ENCODE measurements at regions not wholly inside any gene's neighbourhood (a gene's known extent, or its start where the extent isn't known, plus 50 kb on each side); places are given as distances from the start of the nearest gene placed in this dataset.

DNA sequence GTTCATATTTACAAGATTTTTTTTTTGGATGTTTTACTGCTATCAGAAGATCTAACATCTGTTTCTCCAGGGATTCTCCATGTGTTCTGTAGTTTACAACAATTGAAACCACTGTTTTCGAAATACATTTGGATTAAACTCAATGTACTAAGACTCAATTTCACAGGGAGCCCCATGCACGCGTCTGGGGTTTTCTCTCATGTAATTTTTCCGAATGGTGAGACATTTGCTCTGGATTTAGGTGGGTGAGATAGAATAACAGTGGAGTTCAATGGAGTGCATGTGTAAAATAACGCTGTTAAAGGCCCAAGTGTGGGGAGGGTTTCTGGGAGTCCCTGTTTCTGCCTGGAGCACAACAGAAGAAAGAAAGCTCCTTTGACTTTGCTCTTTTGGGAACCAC lies 330.3 kb downstream of the TSHZ3 start:
- CTCF ChIA-PET, result no interaction called here
- POLR2A ChIA-PET, result no interaction called here
- DNase-seq (ENCODE audit: extremely low spot score), result no peak
- TF ChIP-seq NFRKB (IDR thresholded peaks at IDR 0.05), result no peak
- TF ChIP-seq BHLHE40 (IDR thresholded peaks at IDR 0.05; ENCODE audit: borderline replicate concordance), result no peak
- TF ChIP-seq HDGF (IDR thresholded peaks at IDR 0.05; ENCODE audit: borderline replicate concordance), result no peak
- no peak for TF ChIP-seq L3MBTL2 (conservative IDR thresholded peaks at IDR 0.05)
- no peak for TF ChIP-seq FOXA1 (IDR thresholded peaks at IDR 0.05)
- no peak for TF ChIP-seq ELF4 (IDR thresholded peaks at IDR 0.05)
- TF ChIP-seq TARDBP (IDR thresholded peaks at IDR 0.05), result no peak
- TF ChIP-seq, protein P1, sequence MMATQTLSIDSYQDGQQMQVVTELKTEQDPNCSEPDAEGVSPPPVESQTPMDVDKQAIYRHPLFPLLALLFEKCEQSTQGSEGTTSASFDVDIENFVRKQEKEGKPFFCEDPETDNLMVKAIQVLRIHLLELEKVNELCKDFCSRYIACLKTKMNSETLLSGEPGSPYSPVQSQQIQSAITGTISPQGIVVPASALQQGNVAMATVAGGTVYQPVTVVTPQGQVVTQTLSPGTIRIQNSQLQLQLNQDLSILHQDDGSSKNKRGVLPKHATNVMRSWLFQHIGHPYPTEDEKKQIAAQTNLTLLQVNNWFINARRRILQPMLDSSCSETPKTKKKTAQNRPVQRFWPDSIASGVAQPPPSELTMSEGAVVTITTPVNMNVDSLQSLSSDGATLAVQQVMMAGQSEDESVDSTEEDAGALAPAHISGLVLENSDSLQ (IDR thresholded peaks at IDR 0.05), result no peak
- TF ChIP-seq SUZ12 (IDR thresholded peaks at IDR 0.05), result no peak
- no peak for TF ChIP-seq FOXM1 (IDR thresholded peaks at IDR 0.05; ENCODE audit: borderline replicate concordance)
- no peak for TF ChIP-seq ARNT (IDR thresholded peaks at IDR 0.05)
- TF ChIP-seq SP1 (IDR thresholded peaks at IDR 0.05), result no peak
- no peak for TF ChIP-seq FOXK2 (IDR thresholded peaks at IDR 0.05)
- TF ChIP-seq CTBP1 (IDR thresholded peaks at IDR 0.05; ENCODE audit: borderline replicate concordance), result no peak
- TF ChIP-seq ZNF384 (IDR thresholded peaks at IDR 0.05), result no peak
- no peak for TF ChIP-seq LEF1 (IDR thresholded peaks at IDR 0.05; ENCODE audit: borderline replicate concordance)

DNA sequence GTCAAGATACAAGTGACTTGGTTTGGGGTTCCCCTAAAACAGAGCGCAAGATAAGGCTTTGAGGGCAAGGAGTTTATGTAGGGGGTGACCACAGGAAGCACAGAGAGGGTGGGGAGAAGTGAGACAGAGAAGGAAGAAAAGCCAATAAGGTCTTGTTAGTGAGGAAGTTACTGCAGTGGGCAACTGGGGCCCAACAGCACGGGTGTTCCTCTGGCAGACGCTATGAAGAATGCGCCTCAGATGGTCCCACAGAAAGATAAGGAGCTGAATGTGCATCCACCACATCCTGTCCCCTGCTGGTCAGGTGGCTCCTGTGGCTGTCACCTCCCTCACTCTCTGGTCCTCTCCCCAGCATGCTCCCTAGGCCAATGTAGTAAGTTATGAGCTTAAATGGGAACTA lies 333.5 kb downstream of the TSHZ3 start:
- POLR2A ChIA-PET, result no interaction called here

DNA sequence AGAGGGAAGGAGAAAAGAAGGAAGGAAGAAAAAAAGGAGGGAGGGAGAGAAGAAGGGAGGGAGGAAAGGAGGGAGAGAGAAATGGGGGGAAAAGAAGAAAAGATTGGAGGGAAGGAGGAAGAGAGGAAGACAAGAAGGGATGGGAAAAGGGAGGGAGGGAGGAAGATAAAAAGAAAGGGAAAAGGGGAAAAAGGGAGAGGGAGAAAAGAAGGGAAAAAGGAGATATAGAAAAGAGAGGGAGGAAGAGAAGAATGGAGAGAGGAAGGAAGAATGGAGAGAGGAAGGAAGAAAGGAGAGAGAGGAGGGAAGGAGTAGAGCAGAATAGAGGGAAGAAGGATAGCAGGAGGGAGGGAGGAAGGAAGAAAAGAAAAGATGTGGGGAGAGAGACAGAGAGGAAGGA lies 334.6 kb downstream of the TSHZ3 start:
- POLR2A ChIA-PET, result no interaction called here
- CTCF ChIA-PET, result no interaction called here
- no peak for DNase-seq (ENCODE audit: extremely low spot score)
- TF ChIP-seq, protein P1 (IDR thresholded peaks at IDR 0.05), result no peak
- TF ChIP-seq FOXK2 (IDR thresholded peaks at IDR 0.05) (no peak), ZNF384 (IDR thresholded peaks at IDR 0.05) (no peak), BHLHE40 (IDR thresholded peaks at IDR 0.05; ENCODE audit: borderline replicate concordance) (no peak), SP1 (IDR thresholded peaks at IDR 0.05) (no peak), CTBP1 (IDR thresholded peaks at IDR 0.05; ENCODE audit: borderline replicate concordance) (no peak), L3MBTL2 (conservative IDR thresholded peaks at IDR 0.05) (no peak), FOXA1 (IDR thresholded peaks at IDR 0.05) (no peak), ARNT (IDR thresholded peaks at IDR 0.05) (no peak), FOXM1 (IDR thresholded peaks at IDR 0.05; ENCODE audit: borderline replicate concordance) (no peak), NFRKB (IDR thresholded peaks at IDR 0.05) (no peak), ELF4 (IDR thresholded peaks at IDR 0.05) (no peak)

More for the DNA sequence above, 333.5 kb downstream of the TSHZ3 start:
- TF ChIP-seq TARDBP (IDR thresholded peaks at IDR 0.05) (no peak), FOXK2 (IDR thresholded peaks at IDR 0.05) (no peak), BHLHE40 (IDR thresholded peaks at IDR 0.05; ENCODE audit: borderline replicate concordance) (no peak), FOXM1 (IDR thresholded peaks at IDR 0.05; ENCODE audit: borderline replicate concordance) (no peak), LEF1 (IDR thresholded peaks at IDR 0.05; ENCODE audit: borderline replicate concordance) (no peak), ELF4 (IDR thresholded peaks at IDR 0.05) (no peak), L3MBTL2 (conservative IDR thresholded peaks at IDR 0.05) (no peak), HDGF (IDR thresholded peaks at IDR 0.05; ENCODE audit: borderline replicate concordance) (no peak), ZNF384 (IDR thresholded peaks at IDR 0.05) (no peak), NFRKB (IDR thresholded peaks at IDR 0.05) (no peak), FOXA1 (IDR thresholded peaks at IDR 0.05) (no peak), SP1 (IDR thresholded peaks at IDR 0.05) (no peak)
- TF ChIP-seq, protein P1 (IDR thresholded peaks at IDR 0.05), result no peak
- no peak for DNase-seq (ENCODE audit: extremely low spot score)
- CTCF ChIA-PET, result no interaction called here

DNA sequence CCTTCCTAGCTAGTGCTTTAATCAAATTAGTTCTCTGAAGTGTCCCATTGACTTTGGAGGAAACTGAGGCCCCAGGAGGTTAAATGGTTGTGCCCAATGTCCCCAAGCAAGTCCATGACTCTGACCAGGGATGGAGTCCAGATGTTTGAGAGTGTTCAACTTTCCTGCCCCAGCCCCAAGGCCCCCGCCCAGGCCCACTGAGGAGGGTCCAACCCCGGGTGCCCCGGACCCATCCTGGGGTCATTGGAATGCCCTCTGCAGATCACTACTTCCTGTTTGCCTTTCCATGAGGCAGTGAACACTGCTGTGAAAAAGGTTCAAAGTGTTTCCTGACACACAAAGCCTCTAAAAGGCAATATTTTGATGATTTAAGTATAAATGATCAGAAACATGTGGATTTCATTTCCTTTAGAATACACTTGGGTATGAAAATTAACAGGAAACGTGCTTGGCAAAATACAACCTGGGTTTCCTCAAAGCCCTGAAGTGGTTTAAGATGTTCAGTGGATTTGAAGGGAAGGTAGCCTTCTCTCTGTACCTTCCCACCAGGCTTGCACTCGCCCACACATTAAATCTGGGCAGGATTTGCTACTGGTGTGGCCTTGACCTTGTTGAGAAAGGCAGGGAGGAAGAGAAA lies 335.7 kb downstream of the TSHZ3 start:
- no peak for TF ChIP-seq ELF4 (IDR thresholded peaks at IDR 0.05)
- TF ChIP-seq FOXA1 (IDR thresholded peaks at IDR 0.05), result no peak
- no peak for TF ChIP-seq ARNT (IDR thresholded peaks at IDR 0.05)
- no peak for TF ChIP-seq CTBP1 (IDR thresholded peaks at IDR 0.05; ENCODE audit: borderline replicate concordance)
- no peak for TF ChIP-seq L3MBTL2 (conservative IDR thresholded peaks at IDR 0.05)
- no peak for TF ChIP-seq BHLHE40 (IDR thresholded peaks at IDR 0.05; ENCODE audit: borderline replicate concordance)
- TF ChIP-seq, protein P1 (IDR thresholded peaks at IDR 0.05), result no peak
- no peak for TF ChIP-seq SP1 (IDR thresholded peaks at IDR 0.05)
- TF ChIP-seq FOXM1 (IDR thresholded peaks at IDR 0.05; ENCODE audit: borderline replicate concordance), result no peak
- TF ChIP-seq FOXK2 (IDR thresholded peaks at IDR 0.05), result no peak
- TF ChIP-seq LEF1 (IDR thresholded peaks at IDR 0.05; ENCODE audit: borderline replicate concordance), result no peak
- TF ChIP-seq TARDBP (IDR thresholded peaks at IDR 0.05), result no peak
- no peak for TF ChIP-seq ZNF384 (IDR thresholded peaks at IDR 0.05)
- no peak for TF ChIP-seq SUZ12 (IDR thresholded peaks at IDR 0.05)
- TF ChIP-seq HDGF (IDR thresholded peaks at IDR 0.05; ENCODE audit: borderline replicate concordance), result no peak
- no peak for TF ChIP-seq NFRKB (IDR thresholded peaks at IDR 0.05)
- ChIA-PET CTCF (no interaction called here), POLR2A (no interaction called here)
- no peak for DNase-seq (ENCODE audit: extremely low spot score)

DNA sequence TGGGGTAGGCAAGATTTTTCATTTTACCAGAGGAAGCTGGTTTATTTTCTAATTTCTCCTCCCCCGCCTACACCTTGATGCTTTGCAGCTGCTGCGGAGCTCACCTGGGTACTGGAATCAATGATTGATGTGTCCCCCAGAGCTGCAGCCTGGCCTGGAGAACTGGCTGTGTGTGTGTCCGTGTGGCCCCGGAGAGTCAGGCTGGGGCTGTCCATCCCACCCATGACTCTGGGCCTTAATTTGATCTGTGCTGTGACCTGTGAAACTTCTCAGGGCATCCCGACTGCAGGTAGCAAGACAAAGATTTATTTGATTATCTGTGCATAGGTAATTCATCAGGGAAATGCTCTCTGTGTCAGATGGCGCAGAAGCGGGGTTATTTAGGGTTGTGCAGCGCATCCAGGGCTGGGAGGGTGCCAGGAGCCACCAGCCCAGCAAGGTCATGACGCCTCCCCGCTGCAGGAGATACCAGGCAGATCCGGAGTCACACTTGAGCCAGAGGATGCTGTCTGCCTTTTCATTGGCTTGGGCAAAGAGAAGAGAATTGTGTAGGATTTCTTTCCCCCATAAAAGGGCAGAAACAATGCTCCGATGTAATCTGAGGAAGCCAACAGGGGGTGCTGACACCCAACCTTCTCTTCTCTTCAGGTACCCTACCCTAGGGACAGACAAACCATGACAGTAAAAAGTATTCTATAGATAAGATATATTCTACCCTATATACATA lies 346.6 kb downstream of the TSHZ3 start:
- DNase-seq (ENCODE audit: extremely low spot score), result no peak
- POLR2A ChIA-PET, result no interaction called here
- CTCF ChIA-PET, result no interaction called here
- no peak for TF ChIP-seq FOXK2 (IDR thresholded peaks at IDR 0.05)
- TF ChIP-seq FOXM1 (IDR thresholded peaks at IDR 0.05; ENCODE audit: borderline replicate concordance), result no peak
- no peak for TF ChIP-seq L3MBTL2 (conservative IDR thresholded peaks at IDR 0.05)
- no peak for TF ChIP-seq TARDBP (IDR thresholded peaks at IDR 0.05)
- TF ChIP-seq, protein P1 (IDR thresholded peaks at IDR 0.05), result no peak
- no peak for TF ChIP-seq ZNF384 (IDR thresholded peaks at IDR 0.05)

Measured in HEK293T (cell line).